Fibroblast of skin of abdomen (primary cell): ENCODE measurements at regions not wholly inside any gene's neighbourhood (a gene's known extent, or its start where the extent isn't known, plus 50 kb on each side); places are given as distances from the start of the nearest gene placed in this dataset.
A peak's percentile ranks its signal among the peaks of the same experiment; 100 is the strongest.

Experiments
- DNase-seq: peaks from one replicate; pipeline ENCODE4 v3.0.0-alpha.2; 2013

DNA sequence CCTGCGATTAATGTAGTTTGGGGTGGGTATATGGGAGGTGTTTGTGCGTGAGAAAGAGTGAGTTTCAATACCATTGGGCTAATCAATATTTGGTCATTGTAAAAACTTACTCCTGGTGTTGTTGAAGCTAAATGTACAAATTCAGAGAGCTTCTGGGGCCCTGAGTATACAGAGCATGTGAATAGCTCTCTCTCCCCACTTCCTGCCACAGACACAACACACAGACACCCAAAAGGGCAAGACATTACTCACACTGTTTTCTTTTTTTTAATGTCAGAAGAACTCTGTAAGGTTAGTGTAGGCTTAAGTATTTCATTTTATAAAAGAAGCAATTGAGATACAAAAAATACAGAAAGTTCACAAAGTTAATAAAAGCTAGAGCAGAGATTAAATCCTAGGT lies 151.3 kb upstream of the KCNIP4 start:
- peak; percentile 27 for DNase-seq

DNA sequence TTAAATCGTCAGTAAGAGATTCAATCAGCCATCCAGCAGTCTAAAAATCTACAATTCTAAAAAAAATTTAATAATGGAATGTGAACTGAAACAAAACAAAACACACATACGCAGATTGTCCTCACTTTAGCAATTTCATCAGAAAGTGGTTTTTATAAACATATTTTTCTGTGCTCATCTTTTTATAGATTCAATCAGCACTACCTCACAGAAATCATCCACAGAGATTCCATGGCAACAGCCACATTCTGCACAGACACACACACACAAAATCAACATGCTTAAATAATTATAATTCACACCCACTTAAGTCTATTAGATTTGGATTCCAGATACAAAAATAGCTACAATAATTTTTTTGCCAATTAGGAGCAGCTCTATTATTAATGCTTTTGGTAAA lies 149.0 kb upstream of the KCNIP4 start:
- no peak for DNase-seq

DNA sequence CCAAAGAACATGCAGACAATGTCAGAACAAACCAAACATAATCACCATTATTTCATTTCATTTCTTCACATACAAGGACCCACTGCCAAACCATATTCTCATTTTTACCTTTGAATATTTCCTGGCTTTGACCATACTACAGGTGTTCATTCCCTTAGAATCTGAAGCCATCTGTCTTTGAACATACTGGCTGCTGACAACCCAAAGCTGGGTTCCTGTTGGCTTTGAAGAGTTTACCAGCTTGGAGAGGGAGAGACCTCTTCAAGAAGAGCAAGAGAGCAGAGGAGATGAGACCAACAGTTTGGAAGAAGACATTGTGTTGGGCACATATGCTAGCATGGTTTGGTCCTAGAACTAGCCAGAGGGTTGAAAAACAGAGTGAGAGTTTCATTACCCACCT lies 145.6 kb upstream of the KCNIP4 start:
- DNase-seq = no peak

DNA sequence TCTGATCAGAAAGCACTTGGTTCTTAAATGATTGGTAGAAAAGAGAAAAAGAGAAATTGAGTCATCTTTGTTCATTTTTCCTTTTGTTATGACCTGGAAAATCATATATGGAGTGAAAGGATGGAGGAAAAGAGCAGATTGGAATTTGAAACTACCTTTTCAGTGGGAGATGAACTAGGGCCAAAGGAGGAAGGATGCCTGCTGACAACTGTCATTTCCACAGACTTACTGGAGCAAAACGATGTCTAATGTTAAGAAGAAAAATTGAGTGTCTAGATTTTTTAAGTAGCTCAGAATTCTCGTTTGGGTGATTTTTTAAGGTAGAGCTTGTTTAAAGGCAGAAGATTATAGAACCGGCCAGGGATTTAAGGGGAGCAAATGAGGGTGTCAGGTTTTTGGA lies 144.6 kb upstream of the KCNIP4 start:
- no peak for DNase-seq

DNA sequence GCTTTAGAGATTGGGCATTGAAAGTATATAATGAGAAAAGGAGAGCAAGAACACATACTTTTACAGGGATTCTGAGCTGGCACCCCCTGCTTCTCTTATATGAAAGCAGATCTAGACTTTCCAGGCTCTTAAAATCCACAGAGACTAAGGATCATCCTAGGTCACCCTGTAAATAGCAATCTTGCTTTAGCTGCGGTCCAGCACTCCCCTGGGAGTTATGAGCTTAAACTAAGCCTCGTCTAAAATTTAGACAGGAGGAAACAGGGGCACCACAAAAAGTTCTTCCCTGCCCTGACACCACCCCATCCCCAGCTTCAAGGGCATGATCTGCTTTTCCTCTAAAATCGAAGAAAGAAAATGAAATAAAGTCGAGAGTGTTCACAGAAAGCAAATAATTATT lies 143.3 kb upstream of the KCNIP4 start:
- DNase-seq = no peak

DNA sequence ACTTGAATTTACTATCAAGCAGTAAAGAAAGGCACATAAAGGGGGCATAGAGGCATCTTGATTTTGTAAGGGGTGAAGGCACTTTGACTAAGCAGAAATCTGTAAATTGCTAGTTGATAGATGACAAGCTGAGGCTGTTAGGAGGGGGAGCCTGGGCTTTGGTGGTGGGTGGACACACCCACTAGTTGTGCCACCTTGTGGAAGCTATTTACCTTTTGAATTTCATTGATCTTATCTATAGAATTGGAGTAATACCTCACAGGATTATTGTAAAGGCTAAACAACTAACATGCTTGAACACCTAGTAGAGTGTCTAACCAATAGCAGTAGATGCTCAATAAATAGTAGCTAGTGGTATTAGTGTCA lies 142.8 kb upstream of the KCNIP4 start:
- no peak for DNase-seq

DNA sequence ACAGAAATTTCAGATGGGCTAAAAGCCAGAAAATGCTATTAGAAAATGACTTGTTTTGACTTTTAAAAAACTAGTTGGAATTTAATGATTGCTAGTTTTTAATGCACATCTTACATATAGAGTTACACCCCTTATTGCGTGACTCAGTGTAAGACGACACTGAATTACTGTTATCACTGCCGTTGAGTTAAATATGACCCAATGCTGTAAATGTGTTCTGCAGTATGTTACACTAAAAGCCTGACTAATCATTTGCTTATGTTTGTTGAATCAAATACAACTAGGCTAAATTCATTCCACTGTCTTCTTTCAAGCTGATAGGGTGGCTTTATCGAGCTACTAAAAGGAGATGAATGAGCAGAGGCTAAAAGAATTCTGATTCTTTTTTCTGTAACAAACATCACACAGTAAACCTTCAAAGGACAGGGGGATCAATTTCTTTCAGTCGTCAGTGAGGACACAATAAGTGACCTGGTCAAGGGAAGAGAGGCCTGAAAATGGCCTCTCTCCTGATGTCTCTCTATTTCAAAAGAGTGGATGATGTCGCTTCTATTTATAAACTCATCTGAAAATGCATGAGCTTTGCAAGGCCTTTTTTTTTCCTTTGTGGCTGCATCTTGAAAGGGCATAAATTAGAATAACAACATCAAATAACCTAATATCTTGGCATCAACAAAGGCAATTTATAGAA lies 142.2 kb upstream of the KCNIP4 start:
- DNase-seq = peak; percentile 52

DNA sequence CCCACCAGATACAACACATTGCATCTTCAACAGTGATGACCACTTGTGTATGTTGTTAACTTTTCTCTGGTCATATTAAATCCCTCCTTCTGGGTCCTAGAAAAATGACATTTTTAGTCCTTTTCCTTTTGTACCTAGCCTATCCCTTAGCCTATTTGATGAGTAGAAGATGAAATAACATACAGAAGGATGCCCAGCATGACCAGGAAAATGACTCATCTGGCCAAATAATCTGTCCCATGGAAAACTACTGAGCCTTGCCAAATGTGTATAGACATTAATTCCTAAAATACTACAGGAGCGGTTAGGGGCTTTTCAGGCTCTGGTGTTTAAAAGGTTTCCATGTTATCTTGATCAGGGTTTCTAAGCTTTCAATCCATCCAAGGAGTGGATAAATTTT lies 129.0 kb upstream of the KCNIP4 start:
- no peak for DNase-seq

DNA sequence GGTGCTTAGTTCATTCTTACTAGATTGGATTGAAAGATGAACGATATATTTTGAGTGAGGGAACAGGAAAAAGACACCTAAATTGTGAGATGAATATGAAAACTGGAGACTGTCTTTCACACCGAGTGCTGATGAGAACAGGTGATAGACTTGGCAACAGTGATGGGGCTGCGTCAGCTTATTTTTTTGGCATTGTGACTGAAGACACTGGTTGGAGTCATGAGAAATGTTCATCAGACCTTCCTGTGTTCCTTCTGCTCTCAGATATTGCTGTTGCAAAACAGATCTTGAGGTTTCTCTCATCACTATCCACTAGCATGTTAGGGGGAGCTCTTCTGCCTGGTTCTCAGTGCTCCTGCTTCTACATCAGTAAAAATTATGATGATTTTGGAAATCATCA lies 124.2 kb upstream of the KCNIP4 start:
- no peak for DNase-seq

DNA sequence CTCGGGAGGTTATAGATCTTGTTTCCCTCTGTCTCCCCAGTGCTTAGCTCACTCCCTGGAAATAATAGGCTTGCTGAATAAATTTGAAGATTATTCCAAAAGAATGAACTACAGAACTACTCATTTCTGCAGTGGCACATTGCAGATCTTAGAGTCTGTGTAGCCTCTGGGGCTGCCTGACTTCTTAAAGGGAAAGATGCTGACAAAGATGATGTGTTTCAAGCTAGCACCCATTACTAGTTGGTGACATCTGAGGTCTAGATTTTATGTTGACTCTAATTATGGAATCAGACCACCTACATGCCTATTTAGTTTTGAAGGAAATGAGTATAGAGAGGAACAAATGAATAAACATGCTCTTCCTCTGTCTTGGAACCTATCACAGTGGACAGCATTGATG lies 123.7 kb upstream of the KCNIP4 start:
- no peak for DNase-seq

DNA sequence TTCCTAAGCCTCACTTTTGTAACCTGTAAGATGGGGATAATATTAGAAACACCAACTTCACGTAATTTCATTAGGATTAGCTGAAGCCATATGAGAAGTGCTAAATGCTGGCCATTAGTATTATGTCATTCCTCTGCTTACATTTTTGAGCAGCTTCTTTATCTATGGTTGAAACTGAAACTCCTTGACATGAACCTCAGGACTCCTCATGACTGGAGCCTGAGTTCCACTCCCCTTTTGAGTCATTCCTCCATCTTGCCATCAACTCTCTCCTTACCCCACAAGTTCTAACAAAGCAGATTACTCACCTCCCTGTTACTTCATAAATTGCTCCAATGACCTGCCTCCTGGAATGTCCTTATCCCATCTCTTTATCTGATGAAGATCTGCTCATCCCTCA lies 123.2 kb upstream of the KCNIP4 start:
- DNase-seq = no peak

DNA sequence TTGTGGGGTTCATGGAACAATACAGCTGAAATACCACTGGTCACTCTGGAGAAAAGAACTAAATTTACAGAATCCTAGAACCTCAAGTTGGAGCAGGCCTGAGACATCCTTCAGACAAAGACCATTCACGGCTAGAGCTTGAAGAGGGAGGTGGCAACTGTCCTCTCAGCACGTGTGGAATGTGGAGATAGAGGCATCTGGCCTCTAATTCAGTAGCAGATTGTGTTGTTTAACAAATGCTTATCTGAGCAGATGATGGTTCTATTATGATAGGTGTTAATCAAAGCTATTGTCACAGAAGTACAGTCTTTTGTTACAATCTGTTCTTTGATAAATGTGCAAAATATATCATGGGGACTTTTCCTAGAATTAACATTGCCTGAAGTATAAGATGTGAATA lies 121.7 kb upstream of the KCNIP4 start:
- no peak for DNase-seq

DNA sequence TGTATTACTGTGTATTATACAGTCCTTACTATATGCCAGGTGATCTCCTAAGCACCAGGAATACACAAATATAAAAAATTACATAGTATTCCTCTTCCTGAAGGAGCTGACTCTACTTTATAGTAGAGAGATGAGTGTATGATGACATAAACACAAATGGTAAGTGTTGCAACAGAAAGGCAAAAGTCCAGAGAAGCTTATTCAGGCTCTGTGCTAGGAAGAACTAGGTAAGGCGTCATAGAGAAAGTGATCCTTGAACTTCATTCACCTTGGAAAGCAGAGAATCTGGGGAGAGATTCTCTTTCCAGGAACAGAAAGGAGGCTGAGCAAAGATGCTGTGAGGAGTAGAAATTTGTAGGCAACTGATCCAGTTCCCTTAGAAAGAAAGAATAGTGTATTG lies 115.0 kb upstream of the KCNIP4 start:
- no peak for DNase-seq

DNA sequence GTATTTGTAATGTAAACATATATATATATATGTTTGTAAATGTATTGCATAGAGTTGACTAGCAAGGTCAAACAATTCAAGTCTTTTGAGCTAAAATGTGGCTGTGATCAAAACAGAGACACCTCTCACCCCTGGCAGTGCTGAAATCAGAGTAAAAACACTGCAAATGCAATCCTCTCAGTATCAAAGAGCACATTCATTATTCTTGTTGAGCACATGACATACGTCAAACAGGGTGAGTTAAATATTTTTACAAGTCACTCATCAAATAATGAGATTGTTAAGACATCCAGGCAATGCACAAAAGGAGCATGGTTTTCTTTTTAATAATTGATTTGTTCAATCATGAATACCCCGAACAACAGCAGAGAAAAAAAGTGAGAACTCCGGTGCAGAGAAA lies 114.1 kb upstream of the KCNIP4 start:
- DNase-seq = no peak

DNA sequence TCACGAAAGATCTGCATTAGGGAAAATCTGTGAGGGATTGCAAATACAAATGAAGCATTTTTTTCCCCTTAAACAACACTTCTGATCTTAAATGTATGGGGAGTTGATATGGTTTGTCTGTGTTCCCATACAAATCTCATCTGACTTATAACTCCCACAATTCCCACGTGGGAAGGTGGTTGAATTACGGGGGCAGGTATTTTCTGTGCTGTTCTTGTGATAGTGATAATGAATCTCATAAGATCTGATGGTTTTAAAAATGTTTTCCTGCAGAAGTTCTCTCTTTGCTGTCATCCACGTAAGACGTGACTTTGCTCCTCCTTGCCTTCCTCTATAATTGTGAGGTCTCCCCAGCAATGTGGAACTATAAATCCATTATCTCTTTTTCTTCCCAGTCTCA lies 107.4 kb upstream of the KCNIP4 start:
- DNase-seq = no peak

DNA sequence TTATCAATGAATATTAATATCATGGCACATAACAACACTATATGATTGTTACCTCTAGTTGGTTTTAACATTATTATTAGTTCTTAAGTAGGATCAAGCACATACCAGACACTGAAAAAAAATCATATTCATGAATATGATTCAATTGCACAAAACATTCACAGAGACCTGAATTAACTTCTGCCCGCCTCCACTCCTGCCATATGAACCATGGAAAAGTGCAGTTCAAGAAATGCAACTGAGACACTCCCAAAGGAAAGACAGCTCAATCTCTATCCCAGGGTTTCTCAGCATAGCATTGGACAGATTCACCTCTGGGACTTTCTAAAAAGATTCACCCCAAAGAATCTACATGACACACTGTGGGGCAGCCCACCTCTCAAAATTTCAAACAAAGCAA lies 103.5 kb upstream of the KCNIP4 start:
- DNase-seq = no peak

DNA sequence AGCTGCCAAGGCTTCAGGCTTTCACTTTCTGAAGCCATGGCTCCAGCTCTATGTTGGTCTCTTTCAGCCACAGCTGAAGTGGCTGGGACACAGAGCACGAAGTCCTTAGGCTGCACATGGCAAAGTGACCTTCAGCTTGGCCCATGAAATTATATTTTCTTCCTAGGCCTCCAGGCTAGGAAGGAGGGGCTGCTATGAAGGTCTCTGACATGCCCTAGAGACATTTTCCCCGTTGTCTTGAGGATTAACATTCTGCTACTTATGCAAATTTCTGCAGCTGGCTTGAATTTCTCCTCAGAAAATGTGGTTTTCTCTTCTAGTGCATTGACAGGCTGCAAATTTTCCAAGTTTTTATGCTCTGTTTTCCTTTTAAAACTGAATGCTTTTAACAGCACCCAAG lies 99.8 kb upstream of the KCNIP4 start:
- DNase-seq = no peak

DNA sequence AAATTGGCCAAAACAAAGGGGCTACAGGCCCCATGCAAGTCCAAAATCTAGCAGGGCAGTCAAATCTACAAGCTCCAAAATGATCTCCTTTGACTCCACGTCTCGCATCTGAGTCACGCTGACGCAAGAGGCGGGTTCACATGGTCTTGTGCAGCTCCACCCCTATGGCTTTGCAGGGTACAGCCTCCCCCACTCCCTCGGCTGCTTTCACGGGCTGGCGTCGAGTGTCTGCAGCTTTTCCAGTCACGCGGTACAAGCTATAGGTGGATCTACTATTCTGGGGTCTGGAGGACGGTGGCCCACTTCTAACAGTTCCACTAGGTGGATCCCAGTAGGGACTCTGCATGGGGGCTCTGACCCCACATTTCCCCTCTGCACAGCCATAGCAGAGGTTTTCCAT lies 99.2 kb upstream of the KCNIP4 start:
- DNase-seq = no peak

DNA sequence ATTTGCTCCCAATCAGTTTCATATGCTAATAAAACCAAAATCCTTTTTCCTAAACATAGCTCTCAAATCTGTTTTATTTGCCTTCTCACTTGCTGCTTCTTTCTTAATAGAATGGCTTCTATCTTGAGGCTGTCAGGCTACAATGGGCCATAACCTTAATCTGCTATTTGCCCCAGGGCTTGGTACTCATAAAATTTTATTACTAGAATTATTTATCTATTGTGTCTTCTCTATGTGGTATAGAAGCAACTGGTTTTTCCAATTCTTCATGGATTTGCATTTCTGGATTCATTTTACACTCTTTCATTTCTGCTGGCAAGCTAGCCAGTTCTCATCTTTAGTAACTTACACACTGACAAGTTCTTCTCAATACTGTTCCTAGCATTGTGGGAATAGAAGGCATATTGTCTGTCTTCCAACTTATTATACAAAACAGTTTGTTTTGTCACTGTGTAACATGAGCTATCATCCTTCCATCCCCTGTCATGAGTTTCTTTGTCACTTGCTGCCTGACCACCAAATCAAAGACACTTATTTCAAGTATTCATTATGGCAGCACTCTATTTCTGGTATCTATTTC lies 96.6 kb upstream of the KCNIP4 start:
- DNase-seq = no peak

DNA sequence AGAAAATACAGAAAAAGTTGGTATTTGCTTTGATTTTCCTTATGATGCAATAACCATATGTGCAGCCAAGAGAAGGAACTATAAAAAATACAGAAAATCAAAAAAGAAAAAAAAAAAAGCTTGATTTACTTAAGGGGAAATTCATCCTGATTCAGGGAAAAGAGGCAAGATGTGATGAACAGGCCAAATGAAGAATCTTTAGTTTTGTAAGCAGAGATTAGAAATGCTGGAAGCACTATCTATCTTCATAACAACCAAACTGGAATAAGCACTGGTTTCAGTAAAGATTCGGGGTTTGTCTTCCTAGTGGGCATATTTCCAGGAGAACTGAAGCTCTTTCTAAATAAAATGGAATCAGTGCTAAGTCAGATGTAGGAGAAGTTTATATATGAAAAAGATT lies 82.9 kb upstream of the KCNIP4 start:
- no peak for DNase-seq

DNA sequence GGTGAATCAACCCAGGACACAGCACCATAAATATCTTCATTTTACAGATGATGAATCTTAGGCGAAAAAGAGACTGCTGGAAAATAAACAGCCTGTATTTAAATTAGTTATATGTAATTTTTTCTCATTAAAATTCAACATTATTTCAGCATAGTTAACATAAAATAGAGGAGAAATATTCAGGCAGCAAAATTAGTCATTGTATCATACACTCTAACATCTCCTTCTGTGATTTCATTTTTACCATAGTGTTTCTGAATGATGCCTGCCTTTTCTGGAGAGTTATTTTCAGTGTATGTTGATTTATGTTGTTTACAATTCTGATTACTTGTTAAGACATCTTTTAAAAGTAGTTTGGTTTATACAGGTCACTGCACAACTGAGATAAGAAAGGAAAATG lies 82.3 kb upstream of the KCNIP4 start:
- DNase-seq = no peak

DNA sequence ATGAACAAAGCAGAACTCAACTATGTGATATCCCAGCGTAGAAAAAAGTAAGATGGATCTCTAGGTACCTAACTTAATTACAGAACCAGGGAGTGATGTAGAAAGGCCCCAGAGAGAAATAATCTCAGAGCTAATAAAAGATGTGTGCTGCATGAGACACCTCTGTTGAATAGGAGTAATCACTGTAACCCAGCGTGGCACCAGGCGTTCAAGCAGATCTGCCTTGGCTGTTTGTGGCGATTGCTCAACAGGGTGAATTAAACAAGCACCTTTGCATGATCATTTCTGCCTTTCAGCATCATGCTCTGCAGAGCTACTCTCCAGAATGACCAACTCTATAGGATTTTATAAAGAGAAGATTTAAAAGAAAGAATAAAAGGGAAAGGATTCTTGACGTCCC lies 81.7 kb upstream of the KCNIP4 start:
- DNase-seq = no peak

DNA sequence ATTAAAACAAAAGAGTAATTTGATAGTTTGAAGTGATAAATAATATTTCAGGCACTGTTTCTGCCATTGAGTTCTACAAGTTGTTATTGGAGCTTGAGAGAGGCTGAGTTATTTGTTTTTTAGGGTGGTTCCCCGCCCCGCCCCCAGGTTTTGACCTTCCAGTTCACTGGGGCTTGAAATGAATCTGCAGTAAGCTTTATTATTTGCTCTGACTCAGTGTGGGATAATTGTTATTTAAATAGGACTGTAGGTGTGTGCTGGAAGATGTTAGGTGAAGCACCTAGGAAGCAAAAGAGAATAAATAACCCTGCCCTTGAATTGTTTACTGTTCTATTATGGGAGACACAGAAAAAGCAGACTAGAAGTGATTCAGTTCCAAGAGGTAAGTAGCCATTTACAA lies 81.2 kb upstream of the KCNIP4 start:
- no peak for DNase-seq

DNA sequence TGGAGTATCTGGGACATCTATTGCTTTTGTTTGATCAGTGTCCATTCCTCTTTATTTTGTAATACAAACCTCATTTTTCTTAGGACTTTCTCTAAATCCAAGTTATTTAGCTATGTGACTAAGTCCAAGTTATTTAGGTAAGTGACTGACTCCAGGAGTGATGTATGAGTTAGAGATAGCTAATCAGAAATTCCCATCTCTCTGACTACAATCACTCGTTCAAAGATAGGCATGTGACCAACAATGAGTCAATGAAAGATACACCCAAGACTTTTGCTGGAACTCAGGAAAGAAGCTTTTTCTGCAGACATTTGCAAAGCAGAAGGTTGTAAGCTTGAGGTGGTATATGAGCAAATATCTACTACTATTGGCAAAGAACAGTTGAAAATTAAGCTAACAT lies 72.5 kb upstream of the KCNIP4 start:
- DNase-seq = no peak

DNA sequence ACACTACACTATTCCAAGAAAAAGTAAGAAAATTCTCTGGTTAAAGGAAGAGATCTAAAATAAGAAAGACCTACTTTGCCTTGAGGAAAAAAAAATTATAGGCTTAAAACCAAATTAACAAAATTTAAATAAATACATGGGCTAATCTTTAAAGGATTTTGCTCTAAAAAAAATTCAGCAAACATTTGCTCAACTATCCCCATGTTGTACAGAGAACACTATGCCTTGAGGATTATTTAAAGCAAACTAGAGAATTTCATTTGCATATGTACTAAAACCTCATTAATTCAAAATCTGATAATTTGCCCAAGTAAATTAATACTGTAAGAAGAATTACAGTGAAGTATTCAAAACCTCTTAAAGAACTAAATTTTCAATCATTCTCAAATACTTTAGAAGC lies 71.6 kb upstream of the KCNIP4 start:
- no peak for DNase-seq
